GM18909 (cell line): ENCODE measurements at regions not wholly inside any gene's neighbourhood (a gene's known extent, or its start where the extent isn't known, plus 50 kb on each side); places are given as distances from the start of the nearest gene placed in this dataset.
"Not testable (repeated sequence)": the region's sequence is repeated elsewhere in the genome, so short reads cannot be mapped to it uniquely, and the experiment has no call there.

Experiments used
- ATAC-seq: cut with Tn5 transposase; IDR thresholded peaks from one replicate; pipeline ENCODE4 v1.9.1; 2021; ENCODE audit warnings: mild to moderate bottlenecking; ENCODE audit not compliant: unreplicated experiment, poor library complexity

DNA sequence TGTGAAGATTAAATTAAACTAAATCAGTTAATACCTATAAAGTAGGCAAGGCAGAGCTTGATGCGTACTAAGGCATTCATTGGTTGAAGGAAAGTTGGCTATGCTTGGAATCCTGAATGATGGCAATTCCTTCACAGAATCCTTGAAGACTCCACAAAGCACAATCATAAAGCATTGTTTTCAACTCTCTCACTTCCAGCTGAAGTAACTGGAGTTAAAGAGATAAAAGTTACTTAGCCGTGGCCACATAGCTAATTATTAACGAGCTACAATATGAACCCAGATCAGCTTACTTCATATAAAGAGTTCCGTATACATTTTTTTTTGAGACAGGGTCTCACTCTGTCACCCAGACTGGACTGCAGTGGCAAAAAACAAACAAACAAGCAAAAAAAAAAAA lies 483.9 kb upstream of the DDX18 start:
- no peak for ATAC-seq

DNA sequence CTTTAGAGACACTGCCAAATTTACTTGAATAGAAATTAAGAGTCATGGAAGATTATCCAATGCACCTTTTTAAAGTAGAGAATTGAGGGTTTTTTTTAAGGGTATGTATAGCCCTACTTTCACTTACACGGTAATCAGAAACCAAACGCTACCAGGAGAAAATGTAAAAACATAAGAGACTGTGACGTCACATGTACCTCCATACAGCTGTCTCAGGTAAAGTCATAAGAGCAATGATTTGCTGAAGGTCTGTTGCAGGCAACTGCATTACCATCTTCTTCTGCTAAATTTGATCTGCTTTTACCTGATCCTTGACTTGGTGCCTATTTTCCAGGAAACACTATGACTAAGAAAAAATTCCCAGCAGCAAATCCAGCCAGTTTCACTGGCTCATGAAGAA lies 478.5 kb upstream of the DDX18 start:
- no peak for ATAC-seq

DNA sequence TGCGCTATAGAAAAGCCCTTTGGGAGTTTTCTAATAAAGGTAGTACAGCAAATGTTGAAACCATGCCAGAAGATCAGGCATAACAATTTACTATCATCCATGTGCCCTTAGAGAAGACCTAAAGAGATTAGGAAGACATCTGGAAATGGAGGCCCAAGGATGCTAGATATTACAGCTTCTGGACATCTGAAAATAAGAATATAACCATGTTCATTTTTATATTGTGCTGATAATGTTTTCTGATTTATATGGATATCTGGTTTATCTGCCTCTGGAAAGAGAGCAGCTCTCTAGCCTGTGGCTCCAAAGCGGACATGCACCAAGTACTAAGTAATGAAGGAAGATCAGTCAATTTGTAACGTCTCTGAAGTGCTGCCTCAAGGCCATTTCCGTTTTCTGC lies 478.0 kb upstream of the DDX18 start:
- ATAC-seq = no peak

DNA sequence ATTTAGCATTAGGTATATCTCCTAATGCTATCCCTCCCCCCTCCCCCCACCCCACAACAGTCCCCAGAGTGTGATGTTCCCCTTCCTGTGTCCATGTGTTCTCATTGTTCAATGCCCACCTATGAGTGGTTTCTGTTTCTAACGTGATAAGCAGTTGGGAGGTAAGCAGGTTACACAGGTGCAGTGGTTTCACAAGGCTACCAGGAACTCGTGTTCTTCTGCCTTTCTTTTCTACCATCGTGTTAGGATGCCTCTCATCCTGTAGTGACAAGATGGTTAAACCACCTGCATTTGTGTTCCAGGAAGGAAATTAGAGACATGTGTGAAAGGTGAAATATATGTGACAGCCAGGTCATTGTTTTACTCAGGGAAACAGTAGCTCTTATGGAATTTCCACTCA lies 476.5 kb upstream of the DDX18 start:
- not testable (repeated sequence) for ATAC-seq

GRCh38 chr2:117339980-117340379 lies 474.5 kb upstream of the DDX18 start:
- ATAC-seq = no peak

GRCh38 chr2:117341690-117342089 lies 472.8 kb upstream of the DDX18 start:
- ATAC-seq = no peak

DNA sequence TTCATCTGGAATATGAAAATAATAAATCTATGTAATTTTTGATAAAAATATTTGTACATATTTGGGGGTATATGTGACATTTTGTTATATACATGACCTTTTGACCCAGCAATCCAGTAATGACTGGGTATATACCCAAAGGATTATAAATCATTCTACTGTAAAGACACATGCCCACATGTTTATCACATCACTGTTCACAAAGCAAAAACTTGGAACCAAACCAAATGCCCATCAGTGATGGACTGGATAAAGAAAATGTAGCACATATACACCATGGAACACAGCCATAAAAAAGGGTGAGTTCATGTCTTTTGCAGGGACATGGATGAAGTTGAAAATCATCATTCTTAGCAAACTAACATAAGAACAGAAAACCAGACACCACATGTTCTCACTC lies 472.1 kb upstream of the DDX18 start:
- ATAC-seq = no peak

- no peak for ATAC-seq
These were observed 464.8 kb upstream of the DDX18 start for GRCh38 chr2:117349687-117350086.

DNA sequence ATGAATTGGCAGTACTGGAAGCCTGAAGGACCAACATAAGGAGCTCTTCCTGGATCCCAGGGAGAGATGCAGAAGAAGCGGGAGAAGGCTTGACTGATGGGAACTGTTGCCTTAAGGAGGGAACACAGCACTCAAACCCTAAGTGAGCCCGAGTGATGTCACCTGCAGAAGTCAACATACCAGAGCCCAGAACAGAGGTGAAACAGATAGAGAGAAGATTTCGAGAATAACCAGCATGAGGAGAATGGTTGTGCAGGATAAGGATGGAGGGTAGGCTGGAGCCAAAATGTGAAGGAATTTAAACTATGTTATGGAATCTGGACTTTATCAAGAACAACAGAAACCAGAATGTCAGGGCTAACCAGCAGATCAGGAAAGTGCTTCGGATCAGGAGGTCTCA lies 463.1 kb upstream of the DDX18 start:
- ATAC-seq = no peak

- ATAC-seq = no peak
These were observed 455.1 kb upstream of the DDX18 start for GRCh38 chr2:117359266-117359914.

GRCh38 chr2:117360586-117360985 lies 453.9 kb upstream of the DDX18 start:
- ATAC-seq = no peak

DNA sequence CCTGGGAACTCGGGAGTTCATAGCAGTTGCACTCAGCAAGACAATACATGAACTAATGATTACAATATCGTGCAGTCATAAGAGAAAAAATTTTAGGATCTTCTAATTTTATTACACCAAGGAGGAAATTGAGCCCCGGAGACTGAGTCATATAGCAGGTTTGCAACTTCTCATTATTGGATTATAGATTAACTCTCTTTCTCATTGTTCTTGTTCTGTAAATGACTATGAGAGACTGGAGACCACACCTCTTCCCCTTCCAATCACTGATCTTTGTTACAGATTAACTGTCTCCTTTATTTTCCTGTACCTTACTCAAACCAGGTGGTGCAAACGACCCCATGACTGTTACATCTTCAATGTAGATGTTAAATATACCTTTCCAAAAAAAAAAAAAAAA lies 435.8 kb upstream of the DDX18 start:
- peak; percentile 96 for ATAC-seq

GRCh38 chr2:117379928-117380327 lies 434.6 kb upstream of the DDX18 start:
- ATAC-seq = no peak

GRCh38 chr2:117383997-117384396 lies 430.5 kb upstream of the DDX18 start:
- not testable (repeated sequence) for ATAC-seq

DNA sequence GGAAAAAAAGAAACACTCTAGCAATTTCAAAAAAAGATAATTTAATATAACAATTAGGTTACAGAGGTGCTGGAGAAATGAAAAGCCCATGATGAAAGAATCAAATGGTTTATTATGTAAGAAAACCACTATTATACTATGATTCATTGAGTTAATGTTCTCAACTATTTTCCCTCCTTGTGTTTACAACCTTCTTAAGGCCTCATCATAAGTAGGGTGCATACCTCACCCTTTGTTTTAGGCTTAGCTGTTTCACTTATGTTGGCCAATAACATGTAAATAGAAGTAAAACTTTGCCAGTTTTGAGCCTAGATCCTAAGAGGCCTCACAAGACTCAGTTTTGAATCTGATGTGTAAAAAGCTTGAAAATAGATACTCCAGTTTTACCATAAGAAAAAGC lies 418.3 kb upstream of the DDX18 start:
- no peak for ATAC-seq

- no peak for ATAC-seq
These were observed 412.9 kb upstream of the DDX18 start for GRCh38 chr2:117401582-117401981.

DNA sequence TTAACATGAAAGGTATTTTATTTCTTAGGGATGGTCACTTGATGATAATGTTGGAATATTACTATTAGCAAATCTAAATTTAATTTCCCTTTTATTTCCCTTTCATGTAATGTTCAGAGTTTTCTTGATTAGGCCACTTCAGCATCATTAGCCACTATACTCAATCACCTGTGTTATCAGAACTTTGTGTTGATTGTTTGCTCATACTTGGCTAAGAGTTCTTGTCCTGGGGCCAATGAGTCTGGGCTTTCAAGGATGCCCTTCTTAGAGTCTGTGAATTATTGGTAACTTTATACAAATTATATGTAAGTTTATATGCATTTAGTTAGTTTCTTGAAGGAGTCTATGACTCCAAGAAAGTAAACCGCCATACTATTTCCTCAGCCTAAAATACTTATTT lies 408.0 kb upstream of the DDX18 start:
- ATAC-seq = no peak

- ATAC-seq = no peak
These were observed 406.7 kb upstream of the DDX18 start for GRCh38 chr2:117407746-117408145.

GRCh38 chr2:117409443-117409842 lies 405.0 kb upstream of the DDX18 start:
- ATAC-seq = no peak

DNA sequence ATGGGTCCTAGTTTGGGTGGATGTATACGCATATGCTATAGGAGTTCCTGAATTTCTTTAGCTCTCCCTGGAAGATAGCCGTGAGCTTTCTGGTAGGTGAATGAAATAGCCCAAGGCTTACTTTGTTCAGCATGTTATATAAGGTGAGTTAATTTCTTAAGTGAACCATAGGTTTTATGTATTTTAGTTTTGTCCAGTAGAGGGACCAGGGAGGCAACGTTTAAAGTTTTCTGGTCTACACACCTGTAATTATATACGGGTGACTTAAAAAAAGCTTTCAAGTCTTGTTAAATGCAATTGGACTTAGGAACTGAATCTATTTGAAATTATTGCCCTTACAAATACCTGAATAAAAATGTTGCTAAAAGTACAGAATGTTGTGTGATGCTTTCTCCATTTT lies 402.5 kb upstream of the DDX18 start:
- ATAC-seq = no peak

DNA sequence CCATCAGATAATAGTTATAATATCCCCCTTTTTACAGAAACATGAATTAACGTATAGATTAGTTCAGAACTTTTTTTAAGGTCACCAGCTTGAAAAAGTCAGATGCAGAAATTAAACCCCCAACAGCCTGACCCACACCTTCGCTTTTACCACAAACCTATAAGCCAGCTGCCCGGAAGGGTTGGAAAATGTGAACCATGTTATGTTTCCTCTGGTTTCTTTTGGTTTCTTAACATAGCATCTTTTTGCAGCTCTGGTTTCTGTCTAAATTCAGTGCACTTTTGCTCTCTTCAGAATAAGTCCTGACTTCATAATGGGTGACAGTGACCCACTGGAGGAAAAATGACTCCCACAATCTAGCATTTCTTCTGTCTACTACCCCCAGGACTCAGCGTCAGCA lies 381.7 kb upstream of the DDX18 start:
- ATAC-seq = no peak

DNA sequence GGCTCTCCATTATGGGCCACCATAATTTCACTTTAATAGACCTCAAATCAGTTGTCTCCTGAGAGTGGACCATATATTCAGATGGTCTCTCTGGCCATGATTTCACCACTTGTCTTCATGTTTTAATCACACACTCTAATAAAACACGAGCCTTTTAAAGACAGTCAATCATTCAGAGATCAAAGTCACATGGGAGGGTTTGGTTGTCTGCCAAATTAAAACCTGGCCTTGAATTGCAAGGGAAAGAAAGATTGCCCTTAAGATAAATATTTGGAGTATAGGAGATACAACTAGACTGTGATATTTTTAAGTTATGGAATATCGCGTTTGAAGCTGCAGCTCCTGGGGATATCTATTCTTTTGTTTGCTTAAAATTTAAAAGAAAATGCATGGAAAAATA lies 377.8 kb upstream of the DDX18 start:
- no peak for ATAC-seq
